Smooth muscle cell (in vitro differentiated cells): ENCODE measurements at regions not wholly inside any gene's neighbourhood (a gene's known extent, or its start where the extent isn't known, plus 50 kb on each side); places are given as distances from the start of the nearest gene placed in this dataset.

Source experiments
- DNase-seq: peaks from one replicate; lab custom pipeline; 2025; ENCODE audit not compliant: unreplicated experiment; lab: John Stamatoyannopoulos, UW
- H2AFZ ChIP-seq: fragments of 200-600 bp; sonication (generic); 2 replicates; pipeline ENCODE4 v1.6.0; 2016; ENCODE audit warnings: antibody characterized with exemption, low read depth, mild to moderate bottlenecking
- H3F3A ChIP-seq: fragments of 200-600 bp; sonication (generic); 2 replicates; pipeline ENCODE4 v1.6.0; 2017; ENCODE audit warnings: antibody characterized with exemption, low read depth
- H3K27ac ChIP-seq: fragments of 200-600 bp; sonication (generic); 2 replicates; pipeline ENCODE4 v1.5.1; 2016; ENCODE audit warnings: low read depth, mild to moderate bottlenecking
- H3K27me3 ChIP-seq: fragments of 200-600 bp; sonication (generic); 2 replicates; pipeline ENCODE4 v1.6.1; 2016; ENCODE audit warnings: low read depth, mild to moderate bottlenecking
- H3K36me3 ChIP-seq: fragments of 200-600 bp; sonication (generic); 2 replicates; pipeline ENCODE4 v1.5.1; 2016; ENCODE audit warnings: low read depth
- H3K4me1 ChIP-seq: fragments of 200-600 bp; sonication (generic); 2 replicates; pipeline ENCODE4 v1.5.1; 2016; ENCODE audit warnings: low read depth
- H3K4me2 ChIP-seq: fragments of 200-600 bp; sonication (generic); 2 replicates; pipeline ENCODE4 v1.6.0; 2016; ENCODE audit warnings: mild to moderate bottlenecking
- H3K4me3 ChIP-seq: fragments of 200-600 bp; sonication (generic); 2 replicates; pipeline ENCODE4 v1.5.1; 2016; ENCODE audit warnings: mild to moderate bottlenecking
- H3K79me2 ChIP-seq: fragments of 200-600 bp; sonication (generic); 2 replicates; pipeline ENCODE4 v1.6.0; 2016; ENCODE audit warnings: low read depth, mild to moderate bottlenecking
- H3K9ac ChIP-seq: fragments of 200-600 bp; sonication (generic); 2 replicates; pipeline ENCODE4 v1.6.0; 2016; ENCODE audit warnings: low read depth
- H3K9me3 ChIP-seq: fragments of 200-600 bp; sonication (generic); replicated peaks from 2 replicates; pipeline ENCODE4 v1.5.1; 2016; ENCODE audit warnings: low read depth
- H4K20me1 ChIP-seq: fragments of 200-600 bp; sonication (generic); 2 replicates; pipeline ENCODE4 v1.6.0; 2016; ENCODE audit warnings: low read depth
- whole genome bisulfite sequencing: methylation state at CpG from one replicate; pipeline ENCODE4 v1.1.7; 2016; ENCODE audit warnings: low lambda C conversion rate; 5-methylcytosine and 5-hydroxymethylcytosine counted together
- TF ChIP-seq, protein P1 (sequence below): fragments of 200-600 bp; sonication (generic); IDR thresholded peaks from 2 replicates; pipeline ENCODE4 v1.5.1; 2017; ENCODE audit warnings: borderline replicate concordance, mild to moderate bottlenecking, antibody characterized with exemption; ENCODE audit not compliant: insufficient read depth, poor library complexity, severe bottlenecking

DNA sequence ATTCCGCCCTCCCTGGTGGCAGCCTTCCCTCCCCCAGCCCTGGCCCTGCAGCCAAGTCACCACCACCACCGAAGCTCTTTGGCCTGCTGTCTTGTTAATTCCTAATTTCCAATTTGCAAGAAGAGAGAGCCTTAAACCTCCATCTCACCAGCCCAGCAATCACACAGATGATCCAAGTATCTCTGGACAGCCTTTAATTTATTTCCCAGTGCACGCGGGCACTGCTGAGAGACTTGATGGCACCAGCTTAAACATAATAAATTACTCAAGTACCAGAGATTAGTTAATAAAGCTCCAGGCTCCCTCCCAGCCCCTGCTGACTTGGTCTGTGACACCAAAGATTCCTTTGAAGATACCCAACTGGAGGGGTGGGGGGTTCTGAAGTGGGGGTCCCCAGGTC lies 494.7 kb downstream of the BUD13 start:
- Histone ChIP-seq H3K4me2 (no peak overlapping the region), H3K4me3 (no peak overlapping the region), H3F3A (no peaks in the 10 kb centered on the region), H3K9ac (no peak overlapping the region), H4K20me1 (no peaks in the 10 kb centered on the region), H3K27me3 (peaks cover 4% of the 10 kb centered on the region), H3K36me3 (no peaks in the 10 kb centered on the region), H3K27ac (no peak overlapping the region), H2AFZ (no peak overlapping the region), H3K4me1 (no peaks in the 10 kb centered on the region), H3K79me2 (no peaks in the 10 kb centered on the region), H3K9me3 (no peaks in the 10 kb centered on the region)
- no peak for DNase-seq
- WGBS = 89% methylated on average over 4 of the region's 4 CpGs
- TF ChIP-seq, protein P1, sequence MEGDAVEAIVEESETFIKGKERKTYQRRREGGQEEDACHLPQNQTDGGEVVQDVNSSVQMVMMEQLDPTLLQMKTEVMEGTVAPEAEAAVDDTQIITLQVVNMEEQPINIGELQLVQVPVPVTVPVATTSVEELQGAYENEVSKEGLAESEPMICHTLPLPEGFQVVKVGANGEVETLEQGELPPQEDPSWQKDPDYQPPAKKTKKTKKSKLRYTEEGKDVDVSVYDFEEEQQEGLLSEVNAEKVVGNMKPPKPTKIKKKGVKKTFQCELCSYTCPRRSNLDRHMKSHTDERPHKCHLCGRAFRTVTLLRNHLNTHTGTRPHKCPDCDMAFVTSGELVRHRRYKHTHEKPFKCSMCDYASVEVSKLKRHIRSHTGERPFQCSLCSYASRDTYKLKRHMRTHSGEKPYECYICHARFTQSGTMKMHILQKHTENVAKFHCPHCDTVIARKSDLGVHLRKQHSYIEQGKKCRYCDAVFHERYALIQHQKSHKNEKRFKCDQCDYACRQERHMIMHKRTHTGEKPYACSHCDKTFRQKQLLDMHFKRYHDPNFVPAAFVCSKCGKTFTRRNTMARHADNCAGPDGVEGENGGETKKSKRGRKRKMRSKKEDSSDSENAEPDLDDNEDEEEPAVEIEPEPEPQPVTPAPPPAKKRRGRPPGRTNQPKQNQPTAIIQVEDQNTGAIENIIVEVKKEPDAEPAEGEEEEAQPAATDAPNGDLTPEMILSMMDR = no peak

GRCh38 chr11:116276051-116277044 lies 496.4 kb downstream of the BUD13 start:
- no peak overlapping the region for H2AFZ ChIP-seq
- H3K27ac ChIP-seq = no peak overlapping the region
- peak; percentile 31 for DNase-seq
- H3K4me3 ChIP-seq = peak overlapping the region; percentile 44
- H3K36me3 ChIP-seq = no peaks in the 10 kb centered on the region
- TF ChIP-seq, protein P1 = peak; percentile 95
- no peaks in the 10 kb centered on the region for H3K79me2 ChIP-seq
- WGBS = 40% methylated on average over 40 of the region's 40 CpGs
- H3F3A ChIP-seq = no peaks in the 10 kb centered on the region
- H4K20me1 ChIP-seq = no peaks in the 10 kb centered on the region
- H3K9me3 ChIP-seq = no peaks in the 10 kb centered on the region
- peak overlapping the region; percentile 82 for H3K4me2 ChIP-seq
- H3K4me1 ChIP-seq = no peaks in the 10 kb centered on the region
- peaks cover 7% of the 10 kb centered on the region for H3K27me3 ChIP-seq
- no peak overlapping the region for H3K9ac ChIP-seq

GRCh38 chr11:116275635-116276034 lies 497.2 kb downstream of the BUD13 start:
- H3K4me1 ChIP-seq = no peaks in the 10 kb centered on the region
- no peaks in the 10 kb centered on the region for H3F3A ChIP-seq
- no peak overlapping the region for H3K27ac ChIP-seq
- H3K9ac ChIP-seq = no peak overlapping the region
- no peaks in the 10 kb centered on the region for H3K79me2 ChIP-seq
- no peak overlapping the region for H3K4me3 ChIP-seq
- H2AFZ ChIP-seq = no peak overlapping the region
- WGBS = 66% methylated on average over 5 of the region's 5 CpGs
- no peaks in the 10 kb centered on the region for H3K36me3 ChIP-seq
- H3K27me3 ChIP-seq = peaks cover 3% of the 10 kb centered on the region
- DNase-seq = no peak
- H4K20me1 ChIP-seq = no peaks in the 10 kb centered on the region
- TF ChIP-seq, protein P1 = no peak
- peak overlapping the region; percentile 26 for H3K4me2 ChIP-seq
- no peaks in the 10 kb centered on the region for H3K9me3 ChIP-seq
